LNCaP clone FGC (cell line): ENCODE measurements at regions not wholly inside any gene's neighbourhood (a gene's known extent, or its start where the extent isn't known, plus 50 kb on each side); places are given as distances from the start of the nearest gene placed in this dataset.

ENCODE experiments used
- DNase-seq: peaks from one replicate; pipeline ENCODE4 v3.0.0-alpha.2; 2011; ENCODE audit warnings: low read depth
- H3K4me3 ChIP-seq: 2 replicates; pipeline ENCODE4 v1.5.1; 2011; ENCODE audit warnings: mild to moderate bottlenecking, low read depth, low read length, control low read depth
- TF ChIP-seq, protein P1 (sequence below): IDR thresholded peaks from 2 replicates; pipeline ENCODE4 v1.5.1; 2012; ENCODE audit warnings: mild to moderate bottlenecking; ENCODE audit not compliant: control insufficient read depth, insufficient read depth; ENCODE audit errors: extremely low read depth

DNA sequence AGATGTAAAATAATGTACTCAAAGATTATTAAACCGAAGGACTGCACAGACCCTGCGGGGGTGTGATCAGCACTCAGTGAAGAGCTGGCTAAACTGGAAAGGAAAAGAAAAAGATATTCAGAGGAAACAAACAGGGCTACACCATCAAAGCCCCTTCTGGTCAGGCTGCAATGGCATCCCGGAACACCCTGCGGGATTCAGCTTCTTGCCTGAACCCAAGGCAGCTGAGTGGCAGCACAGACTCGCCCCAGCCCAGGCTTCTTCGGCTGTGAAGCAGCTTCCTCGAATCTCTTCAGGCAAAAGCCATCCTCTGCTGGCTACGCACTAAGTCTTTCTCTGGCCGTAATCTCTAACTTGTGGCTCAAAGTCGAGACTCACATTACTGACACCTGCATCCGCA is 220.9 kb downstream of the TEX29 start:
- H3K4me3 ChIP-seq, result no peak overlapping the region
- no peak for DNase-seq
- TF ChIP-seq, protein P1, sequence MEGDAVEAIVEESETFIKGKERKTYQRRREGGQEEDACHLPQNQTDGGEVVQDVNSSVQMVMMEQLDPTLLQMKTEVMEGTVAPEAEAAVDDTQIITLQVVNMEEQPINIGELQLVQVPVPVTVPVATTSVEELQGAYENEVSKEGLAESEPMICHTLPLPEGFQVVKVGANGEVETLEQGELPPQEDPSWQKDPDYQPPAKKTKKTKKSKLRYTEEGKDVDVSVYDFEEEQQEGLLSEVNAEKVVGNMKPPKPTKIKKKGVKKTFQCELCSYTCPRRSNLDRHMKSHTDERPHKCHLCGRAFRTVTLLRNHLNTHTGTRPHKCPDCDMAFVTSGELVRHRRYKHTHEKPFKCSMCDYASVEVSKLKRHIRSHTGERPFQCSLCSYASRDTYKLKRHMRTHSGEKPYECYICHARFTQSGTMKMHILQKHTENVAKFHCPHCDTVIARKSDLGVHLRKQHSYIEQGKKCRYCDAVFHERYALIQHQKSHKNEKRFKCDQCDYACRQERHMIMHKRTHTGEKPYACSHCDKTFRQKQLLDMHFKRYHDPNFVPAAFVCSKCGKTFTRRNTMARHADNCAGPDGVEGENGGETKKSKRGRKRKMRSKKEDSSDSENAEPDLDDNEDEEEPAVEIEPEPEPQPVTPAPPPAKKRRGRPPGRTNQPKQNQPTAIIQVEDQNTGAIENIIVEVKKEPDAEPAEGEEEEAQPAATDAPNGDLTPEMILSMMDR, result no peak

DNA sequence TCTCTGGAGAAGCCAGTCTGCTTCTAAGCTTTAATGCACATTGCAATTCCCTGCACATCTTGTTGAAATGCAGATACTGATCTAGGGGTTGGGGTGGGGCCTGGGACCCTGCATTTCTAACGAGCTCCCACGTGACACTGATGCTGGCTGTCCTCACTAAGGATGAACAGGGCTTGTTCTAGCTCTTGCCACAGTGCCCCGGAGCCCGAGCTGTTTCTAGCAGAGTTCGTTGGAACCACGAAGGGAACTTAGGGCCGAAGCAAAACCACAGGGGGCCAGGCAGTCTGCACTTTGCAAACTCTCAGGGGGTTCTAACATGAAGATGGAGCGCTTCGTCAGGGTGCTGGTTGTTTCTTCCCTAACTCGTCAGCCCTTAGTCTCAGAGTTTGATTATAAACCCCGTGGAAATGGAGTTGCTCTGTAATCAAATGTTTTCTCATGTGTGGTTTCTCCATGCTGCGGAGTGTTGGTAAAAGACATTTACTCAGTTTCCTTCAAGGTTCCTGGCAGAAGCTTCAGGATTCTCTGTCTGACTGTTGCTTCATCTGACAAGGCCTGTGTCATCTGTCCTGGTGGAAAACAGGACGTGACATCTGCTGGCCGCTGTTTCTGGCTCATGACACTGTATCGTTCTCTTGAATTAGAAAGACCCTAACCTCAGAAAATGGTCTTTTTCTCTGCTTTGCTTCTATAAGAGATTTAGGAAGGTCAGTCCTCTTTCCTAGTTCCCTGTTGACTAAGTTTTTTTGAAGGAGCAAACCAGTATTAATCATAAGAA is 221.5 kb downstream of the TEX29 start:
- TF ChIP-seq, protein P1, result no peak
- no peak overlapping the region for H3K4me3 ChIP-seq
- no peak for DNase-seq

DNA sequence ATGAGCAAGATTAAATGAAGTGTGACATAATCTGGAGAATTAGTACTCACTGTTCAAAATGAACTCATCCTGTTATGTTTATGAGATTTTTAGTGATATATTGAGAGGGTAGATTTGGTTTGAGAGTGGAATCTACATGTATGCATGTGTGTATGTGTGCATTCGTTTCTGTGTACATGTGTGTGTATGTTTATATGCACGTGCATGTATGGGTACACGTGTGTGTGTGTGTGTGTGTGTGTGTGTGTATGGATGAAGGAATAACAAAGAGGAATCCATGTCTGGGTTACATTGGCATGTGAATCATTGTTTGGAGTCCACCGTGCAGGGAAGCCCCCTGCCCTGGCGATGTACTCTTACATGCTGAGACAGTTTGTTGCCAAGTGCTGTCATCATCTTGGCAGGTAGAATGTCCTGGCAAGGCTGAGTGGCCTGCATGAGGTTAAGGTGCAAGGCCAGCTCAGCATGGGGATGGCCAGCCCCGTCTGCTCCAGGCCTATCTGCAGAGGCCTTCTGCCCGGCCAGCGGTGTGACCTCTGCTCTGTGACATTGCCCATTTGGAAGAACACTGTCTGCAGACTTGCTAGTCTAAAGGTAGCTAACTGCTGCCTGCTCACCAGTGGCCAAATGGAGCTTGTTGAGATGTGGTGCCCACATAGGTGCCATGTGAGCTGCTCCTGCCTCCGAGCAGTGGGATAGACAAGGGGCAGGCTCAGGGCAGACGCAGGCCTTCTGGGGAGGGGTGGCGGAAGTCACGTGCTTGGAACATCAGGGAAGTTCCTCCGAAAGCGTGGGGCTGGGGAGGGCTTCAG is 222.3 kb downstream of the TEX29 start:
- no peak overlapping the region for H3K4me3 ChIP-seq
- TF ChIP-seq, protein P1, result no peak
- DNase-seq, result no peak

DNA sequence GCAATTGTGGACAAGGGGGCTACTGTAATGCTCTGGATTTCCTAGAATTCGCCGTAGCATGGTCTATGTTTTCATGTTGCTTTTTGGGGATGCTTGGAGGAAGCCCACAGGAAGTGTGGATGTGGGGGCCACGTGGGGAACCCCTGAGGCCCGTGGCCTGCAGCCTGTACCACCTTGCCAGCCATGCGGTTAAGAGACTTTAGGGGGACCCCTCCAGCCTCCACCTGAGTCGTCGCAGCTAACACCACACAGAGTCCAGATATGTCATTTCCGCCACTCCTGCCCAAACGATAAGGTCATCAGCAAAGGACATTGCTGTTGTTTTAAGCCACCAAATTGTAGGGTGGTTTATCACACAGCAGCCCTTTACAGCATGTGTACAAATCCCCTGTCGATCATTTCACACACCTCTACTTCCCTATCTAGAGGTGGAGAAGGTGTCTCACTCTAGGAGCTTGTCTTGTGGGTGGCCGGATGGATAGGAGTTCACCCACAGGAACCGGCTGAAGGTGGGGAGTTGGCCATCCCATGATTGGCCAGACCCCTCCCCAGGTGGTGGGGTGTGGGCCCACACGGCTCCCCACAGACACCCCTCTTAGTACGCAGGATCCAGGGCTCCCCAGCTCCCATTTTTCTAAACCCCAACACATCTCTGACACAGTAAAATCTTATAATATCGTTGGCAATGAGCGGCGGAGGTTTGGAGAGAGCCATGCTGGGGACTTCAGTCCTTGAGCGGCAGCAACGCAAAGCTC is 226.7 kb downstream of the TEX29 start:
- DNase-seq, result no peak
- TF ChIP-seq, protein P1, result no peak
- H3K4me3 ChIP-seq, result no peak overlapping the region

DNA sequence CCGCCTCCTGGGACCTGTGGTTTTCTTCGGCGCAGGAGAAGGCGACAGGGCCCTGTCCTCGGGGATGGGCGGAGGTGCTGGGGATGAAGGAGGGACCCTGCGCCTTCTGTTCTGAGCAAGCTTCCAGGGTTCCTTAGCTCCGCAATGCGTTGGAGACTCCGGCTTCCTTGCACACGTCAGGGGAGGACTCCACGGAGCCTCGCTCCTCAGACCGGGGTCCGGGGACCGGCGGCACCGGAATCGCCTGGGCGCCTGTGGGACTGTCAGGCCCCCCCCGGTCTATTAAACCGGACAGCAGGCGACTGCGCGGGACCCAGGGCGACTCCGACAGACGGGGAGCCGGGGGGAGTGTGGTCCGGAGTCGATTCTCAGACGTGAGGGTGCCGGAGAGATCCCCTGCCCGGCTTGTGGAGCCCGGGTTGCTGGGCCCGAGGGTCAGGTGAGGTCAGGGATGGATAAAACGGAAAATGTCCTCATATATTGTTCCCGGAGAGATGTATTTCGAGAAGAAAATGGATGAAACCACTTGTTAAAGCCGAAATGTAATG is 227.4 kb downstream of the TEX29 start:
- no peak overlapping the region for H3K4me3 ChIP-seq
- TF ChIP-seq, protein P1, result no peak

DNA sequence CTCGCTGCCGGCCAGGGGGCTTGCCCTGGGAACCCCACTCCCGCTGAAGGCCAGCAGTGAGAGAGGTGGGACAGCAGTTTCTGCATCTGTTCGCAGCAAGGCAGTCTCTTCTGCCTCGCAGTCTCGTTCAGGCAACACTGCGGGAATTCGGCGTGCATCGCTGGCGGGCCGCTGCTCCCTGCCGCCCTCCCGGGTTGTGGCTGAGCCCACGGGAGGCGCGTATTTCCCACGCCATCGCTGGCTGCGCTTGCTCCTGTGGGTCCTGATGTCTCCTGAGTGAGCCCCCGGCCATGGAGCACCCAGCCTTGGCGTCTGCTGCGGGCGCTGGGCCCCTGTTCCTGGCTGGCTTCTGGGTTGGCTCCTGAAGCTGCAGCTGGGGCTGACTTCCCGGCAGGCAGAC is 227.9 kb downstream of the TEX29 start:
- no peak for DNase-seq
- H3K4me3 ChIP-seq, result no peak overlapping the region
- TF ChIP-seq, protein P1, result no peak

More for the DNA sequence above, 227.4 kb downstream of the TEX29 start:
- DNase-seq, result no peak
